H9 (cell line): ENCODE measurements at regions not wholly inside any gene's neighbourhood (a gene's known extent, or its start where the extent isn't known, plus 50 kb on each side); places are given as distances from the start of the nearest gene placed in this dataset.

Experiments used
- DNase-seq: peaks from one replicate; pipeline ENCODE4 v3.0.0-alpha.2; 2017
- H2AFZ ChIP-seq: one replicate; pipeline ENCODE4 v1.6.1; 2013; ENCODE audit warnings: mild to moderate bottlenecking, low read length, control low read depth, moderate library complexity
- H2AK5ac ChIP-seq: 2 replicates; pipeline ENCODE4 v1.6.1; 2013; ENCODE audit warnings: low read length, control low read depth, mixed read lengths; ENCODE audit not compliant: insufficient read length
- H2BK120ac ChIP-seq: one replicate; pipeline ENCODE4 v1.6.1; 2013; ENCODE audit warnings: low read depth, mild to moderate bottlenecking, low read length, control low read depth, inconsistent platforms; ENCODE audit not compliant: poor library complexity, severe bottlenecking
- H2BK12ac ChIP-seq: 2 replicates; pipeline ENCODE4 v1.6.1; 2013; ENCODE audit warnings: low read length, control low read depth, mixed read lengths, low read depth; ENCODE audit not compliant: insufficient read length
- H2BK15ac ChIP-seq: 2 replicates; pipeline ENCODE4 v1.6.1; 2013; ENCODE audit warnings: low read depth, low read length, control low read depth
- H2BK20ac ChIP-seq: one replicate; pipeline ENCODE4 v1.6.1; 2013; ENCODE audit warnings: low read depth, mild to moderate bottlenecking, low read length, control low read depth, inconsistent platforms; ENCODE audit not compliant: poor library complexity, severe bottlenecking
- H2BK5ac ChIP-seq: 2 replicates; pipeline ENCODE4 v1.6.1; 2013; ENCODE audit warnings: low read length, control low read depth, mixed read lengths; ENCODE audit not compliant: insufficient read length
- H3K14ac ChIP-seq: 2 replicates; pipeline ENCODE4 v1.6.1; 2013; ENCODE audit warnings: low read length, control low read depth; ENCODE audit not compliant: insufficient read depth
- H3K18ac ChIP-seq: 2 replicates; pipeline ENCODE4 v1.6.1; 2013; ENCODE audit warnings: low read depth, mild to moderate bottlenecking, mixed read lengths, low read length, control low read depth; ENCODE audit not compliant: insufficient read length
- H3K23ac ChIP-seq: 2 replicates; pipeline ENCODE4 v1.6.1; 2013; ENCODE audit warnings: low read length, control low read depth, mixed read lengths, low read depth; ENCODE audit not compliant: insufficient read length
- H3K23me2 ChIP-seq: 2 replicates; pipeline ENCODE4 v1.6.1; 2013; ENCODE audit warnings: low read depth, mild to moderate bottlenecking, mixed read lengths, low read length, control low read depth; ENCODE audit not compliant: insufficient read length, poor library complexity, severe bottlenecking
- H3K27ac ChIP-seq: 2 replicates; pipeline ENCODE4 v1.5.1; 2013; ENCODE audit warnings: low read length, control low read depth, mixed read lengths, low read depth; ENCODE audit not compliant: insufficient read length
- H3K27me3 ChIP-seq: 2 replicates; pipeline ENCODE4 v1.6.1; 2013; ENCODE audit warnings: low read length, control low read depth, inconsistent platforms; ENCODE audit not compliant: insufficient read depth
- H3K4ac ChIP-seq: 2 replicates; pipeline ENCODE4 v1.6.1; 2013; ENCODE audit warnings: low read depth, mild to moderate bottlenecking, control low read depth, inconsistent platforms, low read length, moderate library complexity
- H3K4me1 ChIP-seq: 2 replicates; pipeline ENCODE4 v1.6.1; 2013; ENCODE audit warnings: low read length, control low read depth, inconsistent platforms; ENCODE audit not compliant: insufficient read depth
- H3K4me2 ChIP-seq: 2 replicates; pipeline ENCODE4 v1.6.1; 2013; ENCODE audit warnings: low read length, control low read depth, mixed read lengths; ENCODE audit not compliant: insufficient read length, insufficient read depth
- H3K56ac ChIP-seq: 2 replicates; pipeline ENCODE4 v1.6.1; 2013; ENCODE audit warnings: low read depth, mild to moderate bottlenecking, mixed read lengths, low read length, control low read depth; ENCODE audit not compliant: insufficient read length
- H3K79me1 ChIP-seq: 2 replicates; pipeline ENCODE4 v1.6.1; 2013; ENCODE audit warnings: low read depth, mild to moderate bottlenecking, moderate library complexity, low read length, control low read depth, inconsistent platforms; ENCODE audit not compliant: insufficient read depth, poor library complexity, severe bottlenecking
- H3K79me2 ChIP-seq: 2 replicates; pipeline ENCODE4 v1.6.1; 2013; ENCODE audit warnings: low read length, control low read depth, inconsistent platforms; ENCODE audit not compliant: insufficient read depth
- H3K9ac ChIP-seq: 2 replicates; pipeline ENCODE4 v1.6.1; 2013; ENCODE audit warnings: low read length, control low read depth, mixed read lengths; ENCODE audit not compliant: insufficient read length; ENCODE audit errors: extremely low read depth
- H3K9me3 ChIP-seq: one replicate; pipeline ENCODE4 v1.6.1; 2013; ENCODE audit warnings: low read depth, low read length, inconsistent platforms; ENCODE audit not compliant: control insufficient read depth
- H3T11ph ChIP-seq: one replicate; pipeline ENCODE4 v1.6.1; 2013; ENCODE audit warnings: mild to moderate bottlenecking, low read length, control low read depth, inconsistent platforms
- H4K20me1 ChIP-seq: one replicate; pipeline ENCODE4 v1.6.1; 2013; ENCODE audit not compliant: control insufficient read depth, insufficient read length, insufficient read depth
- H4K5ac ChIP-seq: 2 replicates; pipeline ENCODE4 v1.6.1; 2013; ENCODE audit warnings: low read depth, mild to moderate bottlenecking, mixed read lengths, low read length, control low read depth; ENCODE audit not compliant: insufficient read length
- H4K8ac ChIP-seq: replicated peaks from 2 replicates; pipeline ENCODE4 v1.6.1; 2013; ENCODE audit warnings: low read length, control low read depth, mixed read lengths, low read depth; ENCODE audit not compliant: insufficient read length
- H4K91ac ChIP-seq: 2 replicates; pipeline ENCODE4 v1.6.1; 2013; ENCODE audit warnings: low read depth, mild to moderate bottlenecking, moderate library complexity, mixed read lengths, low read length, control low read depth; ENCODE audit not compliant: insufficient read length
- H3K27ac Mint-ChIP-seq, 3 experiments: 2 replicates in 2 of 3; 3 replicates in 1 of 3; pipeline ENCODE4 v1.8.0; 2020 to 2021; ENCODE audit warnings: mixed read lengths in 3 of 3, mild to moderate bottlenecking in 1 of 3, moderate library complexity in 1 of 3
- H3K27me3 Mint-ChIP-seq: 2 replicates; pipeline ENCODE4 v1.8.0; 2021; ENCODE audit warnings: low read depth, mild to moderate bottlenecking, moderate library complexity, mixed read lengths
- H3K36me3 Mint-ChIP-seq, 3 experiments: 2 replicates in 2 of 3; 3 replicates in 1 of 3; pipeline ENCODE4 v1.8.0; 2020 to 2021; ENCODE audit warnings: low read depth in 3 of 3, mixed read lengths in 3 of 3; ENCODE audit not compliant: insufficient read depth in 1 of 3
- H3K4me1 Mint-ChIP-seq, 2 experiments: 2 replicates each; pipeline ENCODE4 v1.8.0; 2020; ENCODE audit warnings: mixed read lengths in 2 of 2
- H3K4me3 Mint-ChIP-seq, 2 experiments: 2 replicates in 1 of 2; 3 replicates in 1 of 2; pipeline ENCODE4 v1.8.0; 2020 to 2021; ENCODE audit warnings: mild to moderate bottlenecking in 2 of 2, mixed read lengths in 2 of 2, moderate library complexity in 1 of 2
- H3K9me3 Mint-ChIP-seq, 2 experiments: 2 replicates in 1 of 2; 3 replicates in 1 of 2; pipeline ENCODE4 v1.8.0; 2020; ENCODE audit warnings: mild to moderate bottlenecking in 2 of 2, mixed read lengths in 2 of 2, moderate library complexity in 1 of 2
- CTCF ChIP-seq: fragments of 200-600 bp; sonication (generic); conservative IDR thresholded peaks from 3 replicates; pipeline ENCODE4 v1.8.0; 2021; ENCODE audit warnings: antibody characterized with exemption, mild to moderate bottlenecking
- WGBS: extraction: QIAGEN DNeasy Blood & Tissue Kit; methylation state at CpG from one replicate; pipeline ENCODE4 v1.1.7; 2013; ENCODE audit warnings: missing lambda C conversion rate, low lambda C conversion rate, mixed read lengths; ENCODE audit not compliant: insufficient read length; ENCODE audit errors: extremely low coverage; 5-methylcytosine and 5-hydroxymethylcytosine counted together

GRCh38 chr3:75303741-75304140 lies 360.4 kb upstream of the FRG2C start:
- Histone ChIP-seq H3K27ac (no peak overlapping the region), H3K4ac (no peak overlapping the region), H2BK120ac (no peak overlapping the region), H3K27me3 (no peaks in the 10 kb centered on the region), H3T11ph (no peak overlapping the region), H3K9ac (no peak overlapping the region), H4K5ac (no peak overlapping the region), H2BK20ac (no peak overlapping the region), H2AK5ac (no peak overlapping the region), H4K20me1 (no peaks in the 10 kb centered on the region), H3K79me1 (no peaks in the 10 kb centered on the region), H3K23ac (no peak overlapping the region), H3K79me2 (no peaks in the 10 kb centered on the region), H2BK5ac (no peak overlapping the region), H3K18ac (no peak overlapping the region), H2AFZ (no peak overlapping the region), H3K4me2 (no peak overlapping the region), H3K23me2 (no peaks in the 10 kb centered on the region), H3K14ac (no peak overlapping the region), H2BK12ac (no peak overlapping the region), H3K56ac (no peak overlapping the region), H3K9me3 (no peaks in the 10 kb centered on the region), H4K8ac (no peak overlapping the region), H2BK15ac (no peak overlapping the region), H4K91ac (no peak overlapping the region), H3K4me1 (no peaks in the 10 kb centered on the region)
- Mint-ChIP-seq H3K4me3 (no peak overlapping the region), H3K27me3 (peaks cover 1% of the 10 kb centered on the region), H3K9me3 (peaks cover under 1% of the 10 kb centered on the region in 2 experiments; a peak in 2 of 5 replicates), H3K4me1 (no peaks in the 10 kb centered on the region), H3K36me3 (no peaks in the 10 kb centered on the region; a peak in 1 of 7 replicates), H3K27ac (no peak overlapping the region)
- TF ChIP-seq CTCF, result no peak
- DNase-seq, result no peak
- WGBS, result no CpG with 5 or more reads among the region's 5 CpGs
